ENCODE measurements at regions not wholly inside any gene's neighbourhood (a gene's known extent, or its start where the extent isn't known, plus 50 kb on each side); places are given as distances from the start of the nearest gene placed in this dataset.

- Histone ChIP-seq H3K27me3 (no peaks in the 10 kb centered on the region), H3K27ac (no peak overlapping the region), H3K4me1 (ENCODE audit: insufficient read depth) (no peaks in the 10 kb centered on the region), H3K36me3 (no peaks in the 10 kb centered on the region), H3K4me3 (no peak overlapping the region), H3K9me3 (no peaks in the 10 kb centered on the region)
- TF ChIP-seq CTCF (IDR thresholded peaks at IDR 0.05) (no peak), POLR2A (IDR thresholded peaks at IDR 0.05) (no peak), EP300 (IDR thresholded peaks at IDR 0.05) (no peak)
- intact Hi-C loops (cut with DNase I) = no loop called here
- no peak for DNase-seq
- WGBS, 3 donors = 82 to 83% (median 82%) methylated on average over 19 to 21 of the region's 21 CpGs
Measured at GRCh38 chr22:49333206-49333605, 494.5 kb downstream of the BRD1 start.

GRCh38 chr22:49332691-49333090, 495.0 kb downstream of the BRD1 start:
- Histone ChIP-seq H3K27ac (no peak overlapping the region), H3K4me1 (ENCODE audit: insufficient read depth) (no peaks in the 10 kb centered on the region), H3K27me3 (no peaks in the 10 kb centered on the region), H3K36me3 (no peaks in the 10 kb centered on the region), H3K4me3 (no peak overlapping the region), H3K9me3 (no peaks in the 10 kb centered on the region)
- TF ChIP-seq CTCF (IDR thresholded peaks at IDR 0.05) (no peak), EP300 (IDR thresholded peaks at IDR 0.05) (no peak), POLR2A (IDR thresholded peaks at IDR 0.05) (no peak)
- intact Hi-C loops (cut with DNase I) = no loop called here
- DNase-seq = no peak
- 82 to 85% (median 83%) methylated on average over 10 of the region's 10 CpGs for WGBS, 3 donors

- intact Hi-C loops (cut with DNase I) = no loop called here
- TF ChIP-seq POLR2A (IDR thresholded peaks at IDR 0.05) (no peak), CTCF (IDR thresholded peaks at IDR 0.05) (no peak), EP300 (IDR thresholded peaks at IDR 0.05) (no peak)
- DNase-seq = no peak
- H3K4me1 ChIP-seq (ENCODE audit: insufficient read depth) = no peaks in the 10 kb centered on the region
- no peaks in the 10 kb centered on the region for H3K27me3 ChIP-seq
- H3K9me3 ChIP-seq = no peaks in the 10 kb centered on the region
- WGBS, 3 donors = 87 to 94% (median 90%) methylated on average over 10 of the region's 10 CpGs
- no peak overlapping the region for H3K27ac ChIP-seq
- no peaks in the 10 kb centered on the region for H3K36me3 ChIP-seq
- H3K4me3 ChIP-seq = no peak overlapping the region
Measured at GRCh38 chr22:49331878-49332277, 495.8 kb downstream of the BRD1 start.

- no peaks in the 10 kb centered on the region for H3K9me3 ChIP-seq
- TF ChIP-seq CTCF (IDR thresholded peaks at IDR 0.05) (no peak), EP300 (IDR thresholded peaks at IDR 0.05) (no peak), POLR2A (IDR thresholded peaks at IDR 0.05) (no peak)
- no peak overlapping the region for H3K4me3 ChIP-seq
- intact Hi-C loops (cut with DNase I) = no loop called here
- H3K36me3 ChIP-seq = no peaks in the 10 kb centered on the region
- 52 to 77% (median 61%) methylated on average over 12 of the region's 12 CpGs for WGBS, 3 donors
- no peak overlapping the region for H3K27ac ChIP-seq
- no peaks in the 10 kb centered on the region for H3K27me3 ChIP-seq
- no peak for DNase-seq
- no peaks in the 10 kb centered on the region for H3K4me1 ChIP-seq (ENCODE audit: insufficient read depth)
Measured at GRCh38 chr22:49331223-49331815, 496.4 kb downstream of the BRD1 start.
